Heart right ventricle (tissue), 16 donors: ENCODE measurements at regions not wholly inside any gene's neighbourhood (a gene's known extent, or its start where the extent isn't known, plus 50 kb on each side); places are given as distances from the start of the nearest gene placed in this dataset.

ENCODE experiments used
- ATAC-seq, 8 donors: fragments of 200-7000 bp; cut with Tn5 transposase; one replicate each; pipeline ENCODE4 v1.9.1; 2020; ENCODE audit warnings: mild to moderate bottlenecking in 8 of 8, moderate library complexity in 8 of 8, moderate number of reproducible peaks in 1 of 8
- DNase-seq, 2 donors: peaks; one replicate each; pipeline ENCODE4 v3.0.0-alpha.2; 2020
- H3K27ac ChIP-seq, 10 donors: fragments of 200-600 bp; sonication (generic) in 2 of 10; one replicate each; pipeline versions ENCODE4 v1.5.0 to v1.8.0; 2020 to 2022; ENCODE audit warnings: mild to moderate bottlenecking in 3 of 10
- H3K27me3 ChIP-seq, 7 donors: fragments of 200-600 bp; one replicate each; pipeline ENCODE4 v1.8.0; 2021 to 2022; ENCODE audit warnings: mild to moderate bottlenecking in 2 of 7
- H3K36me3 ChIP-seq, 9 donors: fragments of 200-600 bp; sonication (generic) in 1 of 9; one replicate each; pipeline versions ENCODE4 v1.5.0 to v1.8.0; 2020 to 2022; ENCODE audit warnings: mild to moderate bottlenecking in 2 of 9
- H3K4me1 ChIP-seq, 9 donors: fragments of 200-600 bp; sonication (generic) in 1 of 9; one replicate each; pipeline versions ENCODE4 v1.5.0 to v1.8.0; 2020 to 2022; ENCODE audit warnings: mild to moderate bottlenecking in 4 of 9
- H3K4me3 ChIP-seq, 10 donors: fragments of 200-600 bp; sonication (generic) in 2 of 10; one replicate each; pipeline versions ENCODE4 v1.5.0 to v1.8.0; 2020 to 2022; ENCODE audit warnings: mild to moderate bottlenecking in 7 of 10, moderate library complexity in 2 of 10
- H3K9me3 ChIP-seq, 11 donors: fragments of 200-600 bp in 10 of 11; sonication (generic) in 2 of 11; one replicate each; pipeline versions ENCODE4 v1.5.0 to v1.8.0; 2013 to 2022; ENCODE audit warnings: mild to moderate bottlenecking in 2 of 11, control low read depth in 1 of 11, moderate library complexity in 1 of 11
- CTCF ChIP-seq, 9 donors: fragments of 200-600 bp; sonication (generic) in 2 of 9; IDR thresholded peaks; one replicate each; pipeline versions ENCODE4 v1.5.0 to v1.8.0; 2021 to 2022; ENCODE audit warnings: antibody characterized with exemption in 9 of 9, mild to moderate bottlenecking in 5 of 9, moderate library complexity in 1 of 9
- WGBS, 2 donors: extraction: QIAGEN DNeasy Blood & Tissue Kit; methylation state at CpG; one replicate each; pipeline ENCODE4 v1.1.7; 2013; ENCODE audit warnings: inconsistent platforms in 1 of 2; 5-methylcytosine and 5-hydroxymethylcytosine counted together
- intact Hi-C, 10 donors: fragments of 100-400 bp; cut with DNase I; formaldehyde crosslinking; loops; one replicate each; pipeline versions ENCODE4 v1.11.1 to v1.14.2; 2022
- donor health status: Arrhythmogenic right ventricular cardiomyopathy.
- donor health status: ischemic (EF 13 %, LVEDD 7.1; RV severe dilation, severe dysfunction).
- donor health status: healthy with polysubstance abuse.
- donor health status: DM: no; HTN: yes; CAD: no.
- donor health status: DM: no; HTN: no; CAD: no.
- donor health status: ischemic (EF 25% LVEDD 6.9; RV normal size, moderate dysfunction).
- donor health status: ischemic (EF 25% LVEDD 5.7; RV mildly dilated, moderate dysfunction).
- donor health status: healthy.
- donor health status: DM: yes; HTN: yes; CAD: no.
- donor health status: Ischemic cardiomyopathy.
- donor health status: ischemic (EF 35%, LVEDD 5.7; RV mildly dilated, moderate dysfunction).
- donor health status: nonischemic (EF 11% LVEDD 7.7; RV severe dilation, severe dysfunction).
- donor health status: DM: yes; HTN: yes; CAD: no.
- donor health status: PGD.
- donor health status: ischemic (EF 29% LVEDD 5.4; RV normal size, mild dysfunction).
- donor health status: nonischemic (EF 23%, LVEDD 6.1; RV moderate dilation, normal function).

- Histone ChIP-seq H3K36me3 (no peaks in the 10 kb centered on the region), H3K9me3 (no peaks in the 10 kb centered on the region), H3K27ac (no peak overlapping the region), H3K27me3 (no peaks in the 10 kb centered on the region), H3K4me3 (no peak overlapping the region), H3K4me1 (no peaks in the 10 kb centered on the region)
- no peak for ATAC-seq
- WGBS, 2 donors = 88 to 99% methylated on average over 2 of the region's 2 CpGs
- no peak for DNase-seq
- intact Hi-C loops = no loop called here
- TF ChIP-seq CTCF (IDR thresholded peaks at IDR 0.05) = no peak
These were observed 1962.5 kb downstream of the MRPL39 start for GRCh38 chr21:23644768-23645167.

DNA sequence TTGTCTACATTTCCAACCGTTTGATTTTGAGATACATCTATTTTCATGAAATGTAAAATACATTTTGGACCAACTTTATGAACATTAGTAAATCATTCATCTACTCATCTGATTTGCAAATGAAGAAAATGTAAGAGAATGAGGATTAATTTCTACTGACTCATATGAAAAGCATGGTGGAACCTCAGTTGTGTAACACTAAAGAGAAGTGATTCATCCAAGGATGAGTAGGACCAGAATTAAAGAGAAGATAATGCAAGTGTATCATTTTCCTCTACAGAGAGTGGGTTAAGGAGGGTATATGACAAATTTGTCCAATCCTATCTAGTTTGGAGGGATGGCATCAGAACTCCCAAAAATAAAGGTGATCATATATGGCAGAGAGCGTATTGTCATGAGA is 1967.6 kb downstream of the MRPL39 start:
- no peak for DNase-seq
- no peak for TF ChIP-seq CTCF (IDR thresholded peaks at IDR 0.05)
- intact Hi-C loops = no loop called here
- WGBS, 2 donors = 66% methylated on average over 2 of the region's 2 CpGs
- Histone ChIP-seq H3K27me3 (no peaks in the 10 kb centered on the region), H3K4me3 (no peak overlapping the region), H3K36me3 (no peaks in the 10 kb centered on the region), H3K4me1 (no peaks in the 10 kb centered on the region), H3K9me3 (no peaks in the 10 kb centered on the region), H3K27ac (no peak overlapping the region)
- no peak for ATAC-seq

GRCh38 chr21:23638131-23638695 is 1969.1 kb downstream of the MRPL39 start:
- intact Hi-C loops = no loop called here
- H3K36me3 ChIP-seq = no peaks in the 10 kb centered on the region
- no peak overlapping the region for H3K4me3 ChIP-seq
- H3K4me1 ChIP-seq = no peaks in the 10 kb centered on the region
- no peak for TF ChIP-seq CTCF (IDR thresholded peaks at IDR 0.05)
- no peak overlapping the region for H3K27ac ChIP-seq
- DNase-seq (no peak), ATAC-seq (no peak)
- H3K9me3 ChIP-seq = no peaks in the 10 kb centered on the region
- WGBS, 2 donors = 76 to 93% methylated on average over 1 of the region's 1 CpG
- no peaks in the 10 kb centered on the region for H3K27me3 ChIP-seq

- Histone ChIP-seq H3K4me1 (no peaks in the 10 kb centered on the region), H3K36me3 (no peaks in the 10 kb centered on the region), H3K27ac (no peak overlapping the region), H3K9me3 (peaks cover 0 to 1% (median 0%) of the 10 kb centered on the region in 11 donors), H3K4me3 (no peak overlapping the region), H3K27me3 (no peaks in the 10 kb centered on the region)
- intact Hi-C loops = no loop called here
- TF ChIP-seq CTCF (IDR thresholded peaks at IDR 0.05) = no peak
- no peak for DNase-seq
- WGBS, 2 donors = 55 to 63% methylated on average over 5 of the region's 5 CpGs
- no peak for ATAC-seq
These were observed 1973.8 kb downstream of the MRPL39 start for GRCh38 chr21:23633447-23633940.
